GM23338 (cell line): ENCODE measurements at regions not wholly inside any gene's neighbourhood (a gene's known extent, or its start where the extent isn't known, plus 50 kb on each side); places are given as distances from the start of the nearest gene placed in this dataset.

Source experiments
- ATAC-seq: fragments of 200-7000 bp; cut with Tn5 transposase; 3 replicates; pipeline ENCODE4 v1.9.1; 2020
- DNase-seq: peaks from one replicate; pipeline ENCODE4 v3.0.0-alpha.2; 2015; ENCODE audit warnings: low spot score
- H2AFZ ChIP-seq: fragments of 200-600 bp; sonication (generic); 2 replicates; pipeline ENCODE4 v1.8.0; 2016; ENCODE audit warnings: antibody characterized with exemption, mild to moderate bottlenecking, moderate library complexity
- H3F3A ChIP-seq: fragments of 200-600 bp; sonication (generic); replicated peaks from 2 replicates; pipeline ENCODE4 v1.8.0; 2017; ENCODE audit warnings: antibody characterized with exemption, mixed run types, low read depth
- H3K27ac ChIP-seq: fragments of 200-600 bp; sonication (generic); 2 replicates; pipeline ENCODE4 v1.6.1; 2016; ENCODE audit warnings: low read depth
- H3K27me3 ChIP-seq: fragments of 200-600 bp; sonication (generic); 2 replicates; pipeline ENCODE4 v1.8.0; 2016; ENCODE audit warnings: mild to moderate bottlenecking, mixed run types, moderate library complexity; ENCODE audit not compliant: insufficient read depth
- H3K36me3 ChIP-seq: fragments of 200-600 bp; sonication (generic); 2 replicates; pipeline ENCODE4 v1.8.0; 2016; ENCODE audit warnings: mild to moderate bottlenecking; ENCODE audit not compliant: insufficient read depth
- H3K4me1 ChIP-seq: fragments of 200-600 bp; sonication (generic); 2 replicates; pipeline ENCODE4 v1.8.0; 2016; ENCODE audit warnings: mild to moderate bottlenecking, moderate library complexity; ENCODE audit not compliant: insufficient read depth
- H3K4me2 ChIP-seq: fragments of 200-600 bp; sonication (generic); 2 replicates; pipeline ENCODE4 v1.7.1; 2017; ENCODE audit warnings: mixed run types
- H3K4me3 ChIP-seq: fragments of 200-600 bp; sonication (generic); 2 replicates; pipeline ENCODE4 v1.6.1; 2016; ENCODE audit warnings: mixed run types
- H3K79me2 ChIP-seq: fragments of 200-600 bp; sonication (generic); replicated peaks from 2 replicates; pipeline ENCODE4 v1.8.0; 2017; ENCODE audit warnings: mild to moderate bottlenecking; ENCODE audit not compliant: insufficient read depth
- H3K9me2 ChIP-seq: fragments of 200-600 bp; sonication (generic); 2 replicates; pipeline ENCODE4 v1.8.0; 2017; ENCODE audit not compliant: insufficient read depth
- H4K20me1 ChIP-seq: fragments of 200-600 bp; sonication (generic); replicated peaks from 2 replicates; pipeline ENCODE4 v1.8.0; 2017; ENCODE audit warnings: mild to moderate bottlenecking; ENCODE audit not compliant: insufficient read depth
- H3K27ac Mint-ChIP-seq: 2 replicates; pipeline ENCODE4 v1.8.0; 2020; ENCODE audit warnings: inconsistent platforms, mild to moderate bottlenecking, moderate library complexity, mixed read lengths
- H3K27me3 Mint-ChIP-seq: 3 replicates; pipeline ENCODE4 v1.8.0; 2022; ENCODE audit warnings: low read depth, mild to moderate bottlenecking, moderate library complexity, mixed read lengths, inconsistent platforms; ENCODE audit not compliant: insufficient read depth, poor library complexity
- H3K36me3 Mint-ChIP-seq: 3 replicates; pipeline ENCODE4 v1.8.0; 2021; ENCODE audit warnings: low read depth, mild to moderate bottlenecking, inconsistent platforms, moderate library complexity, mixed read lengths
- H3K4me1 Mint-ChIP-seq: 3 replicates; pipeline ENCODE4 v1.8.0; 2020; ENCODE audit warnings: mild to moderate bottlenecking, inconsistent platforms, mixed read lengths
- H3K4me3 Mint-ChIP-seq: 3 replicates; pipeline ENCODE4 v1.8.0; 2021; ENCODE audit warnings: moderate library complexity, mild to moderate bottlenecking, inconsistent platforms, mixed read lengths
- H3K9me3 Mint-ChIP-seq: 3 replicates; pipeline ENCODE4 v1.8.0; 2020; ENCODE audit warnings: moderate library complexity, mild to moderate bottlenecking, inconsistent platforms, mixed read lengths
- CREB1 ChIP-seq: fragments of 250-450 bp; sonication (Bioruptor Pico); IDR thresholded peaks from 2 replicates; pipeline ENCODE4 v1.5.0; 2020; ENCODE audit warnings: low read depth, mild to moderate bottlenecking, moderate library complexity
- CTCF ChIP-seq, 2 experiments: fragments of 200-600 bp in 1 of 2; sonication (generic) in 1 of 2; conservative IDR thresholded peaks; 2 replicates each; pipeline versions ENCODE4 v1.5.1 to v1.6.1; 2016 to 2017; ENCODE audit warnings: antibody characterized with exemption in 2 of 2, low read depth in 2 of 2, mild to moderate bottlenecking in 2 of 2, moderate library complexity in 1 of 2
- ETS1 ChIP-seq: IDR thresholded peaks from 2 replicates; pipeline ENCODE4 v1.6.1; 2016; ENCODE audit warnings: antibody characterized with exemption
- EZH2 ChIP-seq: fragments of 200-600 bp; sonication (generic); IDR thresholded peaks from one replicate; pipeline ENCODE4 v1.8.0; 2017; ENCODE audit warnings: antibody characterized with exemption, mild to moderate bottlenecking, low read depth; ENCODE audit not compliant: unreplicated experiment
- EZH2phosphoT487 ChIP-seq: fragments of 200-600 bp; sonication (generic); IDR thresholded peaks from one replicate; pipeline ENCODE4 v1.8.1; 2018; ENCODE audit warnings: antibody characterized with exemption; ENCODE audit not compliant: unreplicated experiment
- JUNB ChIP-seq: IDR thresholded peaks from one replicate; pipeline ENCODE4 v1.6.1; 2016; ENCODE audit warnings: antibody characterized with exemption; ENCODE audit not compliant: unreplicated experiment
- NANOG ChIP-seq: IDR thresholded peaks from 2 replicates; pipeline ENCODE4 v1.6.1; 2016; ENCODE audit warnings: antibody characterized with exemption, borderline replicate concordance
- POLR2AphosphoS5 ChIP-seq: IDR thresholded peaks from 2 replicates; pipeline ENCODE4 v1.6.1; 2016; ENCODE audit warnings: antibody characterized with exemption, low read depth
- REST ChIP-seq: IDR thresholded peaks from one replicate; pipeline ENCODE4 v1.6.1; 2018; ENCODE audit warnings: antibody characterized with exemption; ENCODE audit not compliant: unreplicated experiment
- STAT1 ChIP-seq: IDR thresholded peaks from one replicate; pipeline ENCODE4 v1.6.1; 2016; ENCODE audit warnings: antibody characterized with exemption; ENCODE audit not compliant: unreplicated experiment
- ZNF114 ChIP-seq: fragments of 250-450 bp; sonication (Bioruptor Pico); IDR thresholded peaks from 2 replicates; pipeline ENCODE4 v1.5.0; 2020; ENCODE audit warnings: mild to moderate bottlenecking, moderate library complexity
- ZNF331 ChIP-seq: fragments of 250-450 bp; sonication (Bioruptor Pico); IDR thresholded peaks from 2 replicates; pipeline ENCODE4 v1.5.0; 2020; ENCODE audit warnings: low read depth, mild to moderate bottlenecking, moderate library complexity
- ZNF462 ChIP-seq: fragments of 250-450 bp; sonication (Bioruptor Pico); IDR thresholded peaks from 2 replicates; pipeline ENCODE4 v1.5.0; 2020; ENCODE audit warnings: mild to moderate bottlenecking, moderate library complexity

- DNase-seq (no peak), ATAC-seq (no peak)
- Histone ChIP-seq H3K9me2 (no peaks in the 10 kb centered on the region), H3F3A (no peaks in the 10 kb centered on the region), H3K27ac (no peak overlapping the region), H3K36me3 (0 out of 2 replicates have a peak, but pooled peaks cover under 1% of the 10 kb centered on the region), H3K79me2 (no peaks in the 10 kb centered on the region), H4K20me1 (no peaks in the 10 kb centered on the region), H3K4me3 (no peak overlapping the region), H3K4me2 (no peak overlapping the region), H3K27me3 (no peaks in the 10 kb centered on the region), H3K4me1 (no peaks in the 10 kb centered on the region), H2AFZ (no peak overlapping the region)
- Mint-ChIP-seq H3K4me1 (no peaks in the 10 kb centered on the region), H3K27ac (no peak overlapping the region), H3K4me3 (no peak overlapping the region), H3K27me3 (no peaks in the 10 kb centered on the region), H3K36me3 (peaks cover 12% of the 10 kb centered on the region; the same call in 2 of the 3 replicates), H3K9me3 (peaks cover 9% of the 10 kb centered on the region; the same call in 1 of the 3 replicates)
- no peak for TF ChIP-seq POLR2AphosphoS5
- TF ChIP-seq CTCF (conservative IDR thresholded peaks at IDR 0.05; ENCODE audit: low read depth in 2 of 2): no peak
- TF ChIP-seq NANOG: no peak
- no peak for TF ChIP-seq ZNF331 (CRISPR knock-in tag)
- no peak for TF ChIP-seq ETS1
- TF ChIP-seq CREB1 (CRISPR knock-in tag): no peak
- no peak for TF ChIP-seq EZH2phosphoT487
- TF ChIP-seq EZH2: no peak
- no peak for TF ChIP-seq ZNF114 (CRISPR knock-in tag)
- no peak for TF ChIP-seq ZNF462
- no peak for TF ChIP-seq JUNB
- TF ChIP-seq REST: no peak
- TF ChIP-seq STAT1: no peak
Measured at GRCh38 chr3:191797271-191797670, 336.3 kb downstream of the PYDC2 start.
